ENCODE measurements at regions not wholly inside any gene's neighbourhood (a gene's known extent, or its start where the extent isn't known, plus 50 kb on each side); places are given as distances from the start of the nearest gene placed in this dataset.

DNA sequence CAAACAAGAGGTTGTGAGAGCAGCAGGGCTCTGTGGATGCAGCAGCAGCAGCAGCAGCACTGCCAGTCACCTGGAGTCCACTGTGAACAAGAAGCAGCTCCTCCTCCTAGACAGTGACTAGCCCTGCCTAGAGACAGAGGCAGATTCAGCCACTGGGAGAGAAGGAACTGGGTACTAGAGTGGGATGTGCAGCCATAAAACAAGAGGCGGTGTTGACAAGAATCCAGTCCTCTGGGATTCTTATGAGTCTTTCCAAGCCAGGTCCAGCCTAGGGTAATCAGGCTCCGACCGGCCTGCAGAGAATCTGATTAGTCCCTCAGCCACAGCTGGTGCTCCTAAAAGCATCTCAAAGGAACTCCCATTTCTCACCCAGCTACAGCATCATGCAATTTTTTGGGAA, 83.9 kb upstream of the USP47 start:
- Mint-ChIP-seq H3K4me1 (no peaks in the 10 kb centered on the region), H3K4me3 (no peak overlapping the region), H3K36me3 (no peaks in the 10 kb centered on the region), H3K9me3 (no peaks in the 10 kb centered on the region), H3K27me3 (peaks cover 13 to 49% (median 41%) of the 10 kb centered on the region in 5 donors), H3K27ac (no peak overlapping the region)
- intact Hi-C loops (cut with micrococcal nuclease) = no loop called here
- H3K4me1 ChIP-seq (ENCODE audit: control insufficient read depth in 2 of 2, insufficient read depth in 2 of 2, low read length in 2 of 2) = no peaks in the 10 kb centered on the region
- no peak for ATAC-seq
- no peaks in the 10 kb centered on the region for H3K36me3 ChIP-seq (ENCODE audit: control insufficient read depth in 2 of 3, insufficient read depth in 3 of 3, low read length in 3 of 3)
- CTCF ChIA-PET = interaction anchor here (0.6 kb wide), 1 partner anchor 264 kb away, joined by 3 read pairs; no protein-coding TSS in a partner anchor
- no peaks in the 10 kb centered on the region for H3K27me3 ChIP-seq (ENCODE audit: control insufficient read depth in 2 of 2, insufficient read depth in 2 of 2, low read length in 2 of 2)
- no peak for DNase-seq
- no peak overlapping the region for H3K27ac ChIP-seq (ENCODE audit: low read depth, low read length)
- POLR2A ChIA-PET = no interaction called here
- no peak overlapping the region for H3K4me3 ChIP-seq (ENCODE audit: low read length)
- H3K9me3 ChIP-seq (ENCODE audit: control insufficient read depth in 2 of 3, low read length in 3 of 3) = no peaks in the 10 kb centered on the region

DNA sequence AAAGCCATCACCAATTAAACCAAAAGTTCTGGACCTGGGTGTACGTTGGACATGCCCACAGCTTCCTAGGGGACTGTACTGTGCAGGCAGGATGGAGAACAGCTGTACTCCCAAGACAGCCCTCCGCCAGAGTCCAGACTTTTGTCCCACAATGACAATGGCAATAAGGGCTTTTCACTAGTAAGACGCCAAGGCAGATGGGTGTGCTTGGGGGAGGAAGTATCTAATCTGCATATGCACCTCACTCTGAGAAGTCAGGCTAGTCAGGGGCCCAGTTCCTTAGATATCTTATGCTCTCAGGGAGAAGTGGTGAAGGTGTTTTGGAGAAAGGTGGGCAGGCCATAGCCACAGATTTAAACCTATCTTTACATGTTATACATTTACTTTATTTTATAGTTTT, 85.1 kb upstream of the USP47 start:
- H3K9me3 Mint-ChIP-seq = no peaks in the 10 kb centered on the region
- H3K36me3 Mint-ChIP-seq = no peaks in the 10 kb centered on the region
- ChIA-PET POLR2A (no interaction called here), CTCF (interaction anchor here (0.7 kb wide), 1 partner anchor 1128 kb away, joined by 3 read pairs; no protein-coding TSS in a partner anchor)
- ATAC-seq (no peak), DNase-seq (no peak)
- intact Hi-C loops (cut with micrococcal nuclease) = no loop called here
- no peak overlapping the region for H3K27ac Mint-ChIP-seq
- H3K4me3 Mint-ChIP-seq = no peak overlapping the region
- no peaks in the 10 kb centered on the region for H3K27me3 ChIP-seq (ENCODE audit: control insufficient read depth in 2 of 2, insufficient read depth in 2 of 2, low read length in 2 of 2)
- no peaks in the 10 kb centered on the region for H3K36me3 ChIP-seq (ENCODE audit: control insufficient read depth in 2 of 3, insufficient read depth in 3 of 3, low read length in 3 of 3)
- H3K27ac ChIP-seq (ENCODE audit: low read depth, low read length) = no peak overlapping the region
- H3K4me1 ChIP-seq (ENCODE audit: control insufficient read depth in 2 of 2, insufficient read depth in 2 of 2, low read length in 2 of 2) = no peaks in the 10 kb centered on the region
- no peaks in the 10 kb centered on the region for H3K9me3 ChIP-seq (ENCODE audit: control insufficient read depth in 2 of 3, low read length in 3 of 3)
- no peak overlapping the region for H3K4me3 ChIP-seq (ENCODE audit: low read length)
- no peaks in the 10 kb centered on the region for H3K4me1 Mint-ChIP-seq
- H3K27me3 Mint-ChIP-seq = peaks cover 13 to 51% (median 36%) of the 10 kb centered on the region in 5 donors

DNA sequence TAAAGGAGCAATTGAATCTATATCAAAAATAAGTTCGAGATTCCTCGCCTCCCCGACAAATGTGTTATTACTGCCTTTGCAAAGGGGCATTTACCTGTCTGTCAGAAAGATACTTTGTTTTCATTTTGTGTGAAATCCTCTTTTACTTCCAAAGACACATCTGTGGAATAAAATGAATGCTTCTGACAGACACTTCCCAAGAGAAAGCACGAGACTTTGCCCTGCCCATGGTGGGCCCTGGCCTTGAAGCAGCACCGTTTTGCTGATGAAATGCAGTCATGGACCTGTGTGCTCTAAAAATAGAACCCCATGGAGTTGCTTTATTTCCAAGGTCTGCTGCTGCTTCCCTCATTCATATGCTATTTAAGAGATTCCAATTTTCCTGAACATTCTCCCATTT, 85.9 kb upstream of the USP47 start:
- no peaks in the 10 kb centered on the region for H3K9me3 ChIP-seq (ENCODE audit: control insufficient read depth in 2 of 3, low read length in 3 of 3)
- no peak overlapping the region for H3K27ac ChIP-seq (ENCODE audit: low read depth, low read length)
- POLR2A ChIA-PET = no interaction called here
- H3K27ac Mint-ChIP-seq = no peak overlapping the region
- H3K27me3 Mint-ChIP-seq = peaks cover 13 to 50% (median 32%) of the 10 kb centered on the region in 5 donors
- ATAC-seq (no peak), DNase-seq (no peak)
- CTCF ChIA-PET = interaction anchor here (0.7 kb wide), 1 partner anchor 1127 kb away, joined by 3 read pairs; no protein-coding TSS in a partner anchor
- H3K4me1 ChIP-seq (ENCODE audit: control insufficient read depth in 2 of 2, insufficient read depth in 2 of 2, low read length in 2 of 2) = no peaks in the 10 kb centered on the region
- no peaks in the 10 kb centered on the region for H3K36me3 Mint-ChIP-seq
- H3K4me1 Mint-ChIP-seq = no peaks in the 10 kb centered on the region
- no peaks in the 10 kb centered on the region for H3K27me3 ChIP-seq (ENCODE audit: control insufficient read depth in 2 of 2, insufficient read depth in 2 of 2, low read length in 2 of 2)
- no peaks in the 10 kb centered on the region for H3K9me3 Mint-ChIP-seq
- H3K4me3 Mint-ChIP-seq = no peak overlapping the region
- no peak overlapping the region for H3K4me3 ChIP-seq (ENCODE audit: low read length)
- intact Hi-C loops (cut with micrococcal nuclease) = no loop called here
- no peaks in the 10 kb centered on the region for H3K36me3 ChIP-seq (ENCODE audit: control insufficient read depth in 2 of 3, insufficient read depth in 3 of 3, low read length in 3 of 3)

DNA sequence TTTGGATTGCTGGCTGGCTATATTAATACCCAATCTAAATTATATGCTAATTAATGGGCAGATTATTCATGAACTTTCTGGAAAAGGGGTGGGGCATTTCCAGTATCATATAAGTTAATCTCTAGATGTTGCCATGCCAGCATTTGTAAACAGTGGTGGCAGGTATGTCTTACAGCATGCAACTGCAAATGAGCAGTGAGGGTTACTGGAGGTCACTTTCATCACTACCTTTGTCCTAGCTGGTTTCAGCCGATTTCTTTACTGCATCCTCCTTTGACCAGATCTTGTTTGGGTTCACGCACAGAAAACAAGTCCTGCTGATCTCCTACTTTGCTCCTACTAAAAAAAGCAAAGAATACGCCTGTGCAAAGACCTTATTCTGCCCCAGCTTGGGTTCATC, 89.1 kb upstream of the USP47 start:
- H3K4me1 Mint-ChIP-seq = no peaks in the 10 kb centered on the region
- peaks cover 17 to 47% (median 30%) of the 10 kb centered on the region in 5 donors for H3K27me3 Mint-ChIP-seq
- H3K9me3 Mint-ChIP-seq = no peaks in the 10 kb centered on the region
- DNase-seq (no peak), ATAC-seq (no peak)
- Histone ChIP-seq H3K9me3 (ENCODE audit: control insufficient read depth in 2 of 3, low read length in 3 of 3) (no peaks in the 10 kb centered on the region), H3K4me1 (ENCODE audit: control insufficient read depth in 2 of 2, insufficient read depth in 2 of 2, low read length in 2 of 2) (no peaks in the 10 kb centered on the region), H3K36me3 (ENCODE audit: control insufficient read depth in 2 of 3, insufficient read depth in 3 of 3, low read length in 3 of 3) (no peaks in the 10 kb centered on the region), H3K27me3 (ENCODE audit: control insufficient read depth in 2 of 2, insufficient read depth in 2 of 2, low read length in 2 of 2) (no peaks in the 10 kb centered on the region), H3K27ac (ENCODE audit: low read depth, low read length) (no peak overlapping the region), H3K4me3 (ENCODE audit: low read length) (no peak overlapping the region)
- H3K27ac Mint-ChIP-seq = no peak overlapping the region
- ChIA-PET CTCF (interaction anchor here (1.6 kb wide), 1 partner anchor 10 kb away, joined by 4 read pairs; no protein-coding TSS in a partner anchor), POLR2A (no interaction called here)
- intact Hi-C loops (cut with micrococcal nuclease) = no loop called here
- H3K36me3 Mint-ChIP-seq = no peaks in the 10 kb centered on the region
- H3K4me3 Mint-ChIP-seq = no peak overlapping the region

DNA sequence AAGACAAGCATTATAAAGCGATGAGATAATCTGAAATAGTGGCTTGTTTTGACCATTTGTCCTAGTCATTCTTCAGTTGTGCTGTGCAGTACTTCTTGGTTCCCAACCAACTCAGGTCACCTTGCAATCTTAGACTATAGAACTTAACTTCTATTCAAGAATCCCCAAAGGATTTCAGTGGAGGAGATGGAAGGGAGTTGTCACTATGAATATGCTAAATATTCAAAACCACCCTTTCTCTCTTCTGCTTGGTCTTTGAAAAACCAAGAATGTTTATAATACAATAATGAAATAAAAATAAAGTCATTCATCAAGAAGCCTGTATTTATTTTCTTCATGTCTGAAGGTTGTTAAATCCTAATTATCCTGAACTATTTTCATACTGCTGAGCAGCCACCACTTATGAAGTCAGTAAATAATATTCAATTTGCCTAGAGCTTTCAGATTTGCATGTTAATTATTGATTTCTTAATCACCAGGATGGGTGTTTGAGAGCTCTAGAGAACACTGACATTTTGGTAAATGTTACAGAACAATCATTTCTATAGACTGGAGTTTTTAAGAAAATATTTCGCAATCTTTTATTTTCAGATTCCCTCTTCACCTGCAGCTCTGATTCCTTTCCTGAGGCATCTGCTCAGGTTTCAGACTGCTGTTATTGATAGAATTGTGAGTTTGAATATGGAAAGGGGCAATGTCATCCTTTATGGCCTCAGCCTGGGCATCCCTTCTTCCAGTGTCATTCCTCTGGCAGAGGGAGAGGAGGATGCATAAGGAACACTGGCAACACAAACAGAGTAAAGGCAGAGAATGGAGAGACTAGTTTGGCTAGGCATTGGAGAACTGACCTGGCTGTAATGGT, 91.5 kb upstream of the USP47 start:
- ATAC-seq (no peak), DNase-seq (no peak)
- no peak overlapping the region for H3K4me3 ChIP-seq (ENCODE audit: low read length)
- H3K27me3 Mint-ChIP-seq = peaks cover 22 to 50% (median 36%) of the 10 kb centered on the region in 5 donors
- H3K4me1 Mint-ChIP-seq = no peaks in the 10 kb centered on the region
- ChIA-PET POLR2A (no interaction called here), CTCF (no interaction called here)
- H3K4me1 ChIP-seq (ENCODE audit: control insufficient read depth in 2 of 2, insufficient read depth in 2 of 2, low read length in 2 of 2) = no peaks in the 10 kb centered on the region
- no peak overlapping the region for H3K27ac ChIP-seq (ENCODE audit: low read depth, low read length)
- no peaks in the 10 kb centered on the region for H3K27me3 ChIP-seq (ENCODE audit: control insufficient read depth in 2 of 2, insufficient read depth in 2 of 2, low read length in 2 of 2)
- no peak overlapping the region for H3K27ac Mint-ChIP-seq
- intact Hi-C loops (cut with micrococcal nuclease) = no loop called here
- H3K36me3 ChIP-seq (ENCODE audit: control insufficient read depth in 2 of 3, insufficient read depth in 3 of 3, low read length in 3 of 3) = no peaks in the 10 kb centered on the region
- H3K9me3 ChIP-seq (ENCODE audit: control insufficient read depth in 2 of 3, low read length in 3 of 3) = no peaks in the 10 kb centered on the region
- peaks cover 0 to under 1% (median 0%) of the 10 kb centered on the region in 11 donors for H3K9me3 Mint-ChIP-seq
- H3K4me3 Mint-ChIP-seq = no peak overlapping the region
- H3K36me3 Mint-ChIP-seq = no peaks in the 10 kb centered on the region

DNA sequence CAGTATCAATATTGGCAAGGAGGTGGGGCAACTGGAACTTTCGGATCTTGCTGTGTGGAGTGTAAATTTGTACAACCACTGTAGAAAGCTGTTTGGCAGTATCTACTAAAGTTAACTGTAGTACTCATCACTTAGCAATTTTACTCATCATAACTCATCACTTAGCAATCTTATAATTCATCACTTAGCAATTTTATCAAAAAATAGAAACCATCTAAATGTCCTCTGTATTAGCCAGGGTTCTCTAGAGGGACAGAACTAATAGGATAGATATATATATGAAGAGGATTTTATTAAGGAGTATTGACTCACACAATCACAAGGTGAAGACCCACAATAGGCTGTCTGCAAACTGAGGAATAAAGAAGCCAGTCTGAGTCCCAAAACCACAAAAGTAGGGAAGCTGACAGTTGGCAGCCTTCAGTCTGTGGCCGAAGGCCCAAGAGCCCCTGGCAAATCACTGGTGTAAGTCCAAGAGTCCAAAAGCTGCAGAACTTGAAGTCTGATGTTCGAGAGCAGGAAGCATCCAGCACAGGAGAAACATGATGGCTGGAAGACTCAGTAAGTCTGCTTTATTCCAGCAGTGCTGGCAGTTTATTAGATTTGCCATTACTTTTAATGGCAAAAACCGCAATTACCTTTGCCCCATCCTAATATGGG, 92.9 kb upstream of the USP47 start:
- Histone ChIP-seq H3K4me1 (ENCODE audit: control insufficient read depth in 2 of 2, insufficient read depth in 2 of 2, low read length in 2 of 2) (no peaks in the 10 kb centered on the region), H3K36me3 (ENCODE audit: control insufficient read depth in 2 of 3, insufficient read depth in 3 of 3, low read length in 3 of 3) (no peaks in the 10 kb centered on the region), H3K27me3 (ENCODE audit: control insufficient read depth in 2 of 2, insufficient read depth in 2 of 2, low read length in 2 of 2) (no peaks in the 10 kb centered on the region), H3K4me3 (ENCODE audit: low read length) (no peak overlapping the region), H3K9me3 (ENCODE audit: control insufficient read depth in 2 of 3, low read length in 3 of 3) (no peaks in the 10 kb centered on the region), H3K27ac (ENCODE audit: low read depth, low read length) (no peak overlapping the region)
- H3K27ac Mint-ChIP-seq = no peak overlapping the region
- H3K4me1 Mint-ChIP-seq = no peaks in the 10 kb centered on the region
- CTCF ChIA-PET = no interaction called here
- no peak for DNase-seq
- intact Hi-C loops (cut with micrococcal nuclease) = no loop called here
- POLR2A ChIA-PET = no interaction called here
- peaks cover 0 to 2% (median 0%) of the 10 kb centered on the region in 11 donors for H3K9me3 Mint-ChIP-seq
- ATAC-seq = no peak
- H3K4me3 Mint-ChIP-seq = no peak overlapping the region
- peaks cover 25 to 44% (median 29%) of the 10 kb centered on the region in 5 donors for H3K27me3 Mint-ChIP-seq
- H3K36me3 Mint-ChIP-seq = no peaks in the 10 kb centered on the region
